Gastroesophageal sphincter (tissue), 4 donors: ENCODE measurements at regions not wholly inside any gene's neighbourhood (a gene's known extent, or its start where the extent isn't known, plus 50 kb on each side); places are given as distances from the start of the nearest gene placed in this dataset.

Experiments
- ATAC-seq: fragments of 150-250 bp; one replicate; pipeline ENCODE4 v1.9.1; 2016; ENCODE audit warnings: mild to moderate bottlenecking, moderate library complexity
- H3K27ac ChIP-seq, 4 donors: fragments of 200-600 bp; sonication (generic) in 3 of 4; 1 replicate in 3 of 4; 2 replicates in 1 of 4; pipeline ENCODE4 v1.5.1; 2016 to 2019
- H3K27me3 ChIP-seq: fragments of 200-600 bp; sonication (generic); one replicate; pipeline ENCODE4 v1.5.1; 2019
- H3K36me3 ChIP-seq, 2 donors: fragments of 200-600 bp; sonication (generic); one replicate each; pipeline ENCODE4 v1.5.1; 2019; ENCODE audit warnings: control low read depth in 1 of 2
- H3K4me1 ChIP-seq, 3 donors: fragments of 200-600 bp; sonication (generic); 1 replicate in 2 of 3; 2 replicates in 1 of 3; pipeline ENCODE4 v1.5.1; 2016 to 2019; ENCODE audit warnings: control low read depth in 2 of 3
- H3K4me3 ChIP-seq, 2 donors: fragments of 200-600 bp; sonication (generic); one replicate each; pipeline ENCODE4 v1.5.1; 2019; ENCODE audit warnings: mild to moderate bottlenecking in 1 of 2, moderate library complexity in 1 of 2
- H3K9me3 ChIP-seq, 3 donors: fragments of 200-600 bp; sonication (generic); one replicate each; pipeline ENCODE4 v1.5.1; 2017 to 2019; ENCODE audit warnings: control low read depth in 2 of 3
- EP300 ChIP-seq: sonication (generic); formaldehyde crosslinking; IDR thresholded peaks from one replicate; pipeline ENCODE4 v1.6.1; 2017; ENCODE audit warnings: antibody characterized with exemption, mild to moderate bottlenecking
- POLR2A ChIP-seq, 2 donors: fragments of 450-650 bp; IDR thresholded peaks; one replicate each; pipeline ENCODE4 v1.6.1; 2017; ENCODE audit warnings: antibody characterized with exemption in 2 of 2, mild to moderate bottlenecking in 2 of 2, moderate library complexity in 1 of 2
- POLR2AphosphoS5 ChIP-seq: sonication (generic); formaldehyde crosslinking; IDR thresholded peaks from one replicate; pipeline ENCODE4 v1.6.1; 2017; ENCODE audit warnings: antibody characterized with exemption
- WGBS, 2 donors: methylation state at CpG; one replicate each; pipeline ENCODE4 v1.1.5; 2018; ENCODE audit warnings: low coverage in 1 of 2; 5-methylcytosine and 5-hydroxymethylcytosine counted together
- TF ChIP-seq, protein P1 (sequence below), 4 experiments: fragments of 200-600 bp in 2 of 4; fragments of 450-650 bp in 2 of 4; sonication (generic) in 1 of 4; IDR thresholded peaks; one replicate each; pipeline ENCODE4 v1.5.1; 2017 to 2019; ENCODE audit warnings: antibody characterized with exemption in 4 of 4, mild to moderate bottlenecking in 2 of 4, moderate library complexity in 2 of 4

DNA sequence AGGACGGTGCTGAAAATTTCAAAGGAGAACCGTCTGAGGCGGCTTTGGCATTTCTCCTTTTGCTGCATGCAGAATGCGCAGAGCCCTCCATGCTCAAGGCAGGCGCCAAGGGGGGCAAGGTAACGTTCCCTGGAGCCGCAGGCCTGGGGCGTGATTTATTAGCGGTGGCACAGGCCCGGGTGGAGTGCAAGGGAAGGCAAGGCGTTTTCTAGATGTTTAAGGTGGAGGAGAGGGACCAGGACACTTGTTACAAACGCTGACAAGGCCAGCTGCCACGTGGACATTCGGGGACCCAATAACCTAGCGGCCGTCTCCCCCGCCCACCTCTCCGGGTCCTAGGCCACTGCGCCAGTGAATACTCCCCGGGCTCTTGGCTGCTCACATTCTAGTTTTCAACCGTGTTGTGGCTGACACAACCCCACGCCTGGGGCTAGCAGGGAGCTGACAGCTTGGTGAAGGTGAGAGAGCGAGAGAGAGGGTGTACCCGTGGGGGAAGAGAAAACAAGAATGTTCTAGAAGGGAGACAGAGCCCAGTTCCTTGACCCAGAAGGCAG lies 250.1 kb downstream of the C16orf95 start:
- TF ChIP-seq POLR2A (IDR thresholded peaks at IDR 0.05) = no peak
- no peaks in the 10 kb centered on the region for H3K36me3 ChIP-seq
- H3K27ac ChIP-seq = no peak overlapping the region
- H3K4me1 ChIP-seq = peaks cover 0 to 4% (median 0%) of the 10 kb centered on the region in 3 donors
- H3K27me3 ChIP-seq = peaks cover 89% of the 10 kb centered on the region
- no peak for ATAC-seq
- no peak overlapping the region for H3K4me3 ChIP-seq
- 30% methylated on average over 2 of the region's 24 CpGs; no CpG with 5 or more reads in 1 of the 2 donors for WGBS, 2 donors
- H3K9me3 ChIP-seq = no peaks in the 10 kb centered on the region

DNA sequence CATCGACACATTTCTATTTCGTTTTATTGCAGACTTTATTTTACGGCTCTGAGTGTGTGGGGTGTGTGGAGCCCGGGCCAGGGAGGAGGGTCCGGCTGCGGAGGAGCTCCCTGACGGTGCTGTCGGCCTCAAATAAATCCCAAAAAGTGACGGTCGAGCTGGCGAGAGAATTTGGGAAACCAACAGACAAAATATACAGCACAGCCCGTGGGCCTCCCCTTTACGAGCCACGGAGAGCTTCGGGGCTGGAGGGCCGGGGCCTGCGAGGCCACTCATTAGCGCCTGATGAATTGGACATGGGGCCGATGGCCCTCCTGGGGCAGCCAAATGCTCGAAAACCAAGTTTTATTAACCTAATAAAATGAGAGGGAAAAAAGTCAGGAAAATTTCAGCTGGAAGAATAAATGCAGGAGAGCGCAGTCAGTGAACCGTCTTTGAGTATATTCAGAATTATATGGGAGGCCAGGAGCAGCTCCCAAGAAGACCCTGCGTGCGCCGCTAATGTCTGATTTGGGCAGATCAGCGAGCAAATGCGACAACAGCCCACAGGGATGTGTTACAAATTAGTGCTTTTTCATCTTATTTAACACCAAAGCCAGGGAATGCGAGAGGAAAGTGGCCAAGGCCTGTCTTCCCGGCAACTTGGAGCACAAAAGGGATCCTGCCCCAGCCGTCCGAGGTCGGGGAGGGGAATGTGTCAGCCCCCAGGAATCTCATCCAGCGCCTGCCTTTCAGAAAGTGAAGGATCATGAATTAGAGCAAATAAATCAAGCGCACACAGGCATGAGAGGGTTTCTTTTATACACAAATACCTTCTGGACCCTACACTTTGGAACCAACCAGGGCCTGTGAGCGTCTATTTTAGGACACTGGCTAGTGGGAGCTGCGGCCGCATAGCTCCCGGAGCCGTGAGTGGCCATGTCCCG lies 249.1 kb downstream of the C16orf95 start:
- Histone ChIP-seq H3K36me3 (no peaks in the 10 kb centered on the region), H3K4me3 (no peak overlapping the region), H3K4me1 (no peaks in the 10 kb centered on the region), H3K9me3 (no peaks in the 10 kb centered on the region), H3K27me3 (peaks cover 84% of the 10 kb centered on the region), H3K27ac (no peak overlapping the region)
- TF ChIP-seq POLR2AphosphoS5 (no peak), POLR2A (IDR thresholded peaks at IDR 0.05) (no peak), EP300 (no peak)
- TF ChIP-seq, protein P1, sequence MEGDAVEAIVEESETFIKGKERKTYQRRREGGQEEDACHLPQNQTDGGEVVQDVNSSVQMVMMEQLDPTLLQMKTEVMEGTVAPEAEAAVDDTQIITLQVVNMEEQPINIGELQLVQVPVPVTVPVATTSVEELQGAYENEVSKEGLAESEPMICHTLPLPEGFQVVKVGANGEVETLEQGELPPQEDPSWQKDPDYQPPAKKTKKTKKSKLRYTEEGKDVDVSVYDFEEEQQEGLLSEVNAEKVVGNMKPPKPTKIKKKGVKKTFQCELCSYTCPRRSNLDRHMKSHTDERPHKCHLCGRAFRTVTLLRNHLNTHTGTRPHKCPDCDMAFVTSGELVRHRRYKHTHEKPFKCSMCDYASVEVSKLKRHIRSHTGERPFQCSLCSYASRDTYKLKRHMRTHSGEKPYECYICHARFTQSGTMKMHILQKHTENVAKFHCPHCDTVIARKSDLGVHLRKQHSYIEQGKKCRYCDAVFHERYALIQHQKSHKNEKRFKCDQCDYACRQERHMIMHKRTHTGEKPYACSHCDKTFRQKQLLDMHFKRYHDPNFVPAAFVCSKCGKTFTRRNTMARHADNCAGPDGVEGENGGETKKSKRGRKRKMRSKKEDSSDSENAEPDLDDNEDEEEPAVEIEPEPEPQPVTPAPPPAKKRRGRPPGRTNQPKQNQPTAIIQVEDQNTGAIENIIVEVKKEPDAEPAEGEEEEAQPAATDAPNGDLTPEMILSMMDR (IDR thresholded peaks at IDR 0.05) = no peak
- no peak for ATAC-seq
- WGBS, 2 donors = 73 to 82% methylated on average over 9 to 25 of the region's 40 CpGs

DNA sequence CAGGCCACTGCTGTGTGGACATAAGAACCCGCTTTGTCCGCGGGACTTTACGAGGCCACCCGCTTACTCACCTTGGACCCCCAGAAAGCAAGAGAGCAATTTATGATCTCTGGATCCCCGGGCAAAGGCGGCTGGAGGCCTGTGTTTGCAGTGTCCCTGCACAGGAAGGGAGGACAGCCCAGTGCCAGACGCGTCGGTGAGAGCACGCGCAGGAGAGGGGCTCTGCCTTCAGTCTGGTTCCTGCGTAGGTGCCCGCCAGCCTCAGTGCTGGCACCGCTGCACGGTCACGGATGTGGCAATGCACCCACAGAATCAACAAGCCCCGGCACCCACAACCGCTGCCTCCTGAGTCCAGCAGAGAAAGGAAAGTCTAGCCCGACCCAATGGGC lies 248.4 kb downstream of the C16orf95 start:
- Histone ChIP-seq H3K4me3 (no peak overlapping the region), H3K27ac (no peak overlapping the region), H3K27me3 (peaks cover 78% of the 10 kb centered on the region), H3K4me1 (no peaks in the 10 kb centered on the region), H3K9me3 (no peaks in the 10 kb centered on the region), H3K36me3 (no peaks in the 10 kb centered on the region)
- whole genome bisulfite sequencing, 2 donors = 91% methylated on average over 7 to 8 of the region's 20 CpGs
- TF ChIP-seq EP300 = no peak
- TF ChIP-seq POLR2AphosphoS5 = no peak
- TF ChIP-seq POLR2A (IDR thresholded peaks at IDR 0.05) = no peak
- TF ChIP-seq, protein P1 (IDR thresholded peaks at IDR 0.05) = no peak
- ATAC-seq = no peak

DNA sequence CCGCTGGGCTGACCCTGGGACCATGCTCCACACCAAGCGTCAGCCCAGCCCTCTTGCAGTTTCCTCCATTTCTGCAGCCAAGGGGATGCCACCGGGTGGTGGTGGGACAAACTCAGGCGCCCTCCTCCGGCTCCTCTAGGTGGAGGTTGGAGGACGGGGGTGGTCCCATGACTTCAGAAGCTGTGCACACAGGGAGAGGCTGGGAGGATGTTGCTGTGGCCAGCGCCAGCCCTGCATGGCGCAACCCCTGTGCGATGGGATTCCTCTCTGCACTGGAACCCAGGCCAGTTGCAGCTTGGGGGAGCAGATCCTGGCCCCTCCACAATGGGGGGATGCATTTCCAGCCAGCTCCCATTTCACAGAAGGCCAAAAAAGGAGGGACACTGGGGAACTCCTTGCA lies 246.5 kb downstream of the C16orf95 start:
- 87 to 100% methylated on average over 1 to 3 of the region's 9 CpGs for WGBS, 2 donors
- Histone ChIP-seq H3K27ac (no peak overlapping the region), H3K9me3 (no peaks in the 10 kb centered on the region), H3K36me3 (no peaks in the 10 kb centered on the region), H3K4me1 (no peaks in the 10 kb centered on the region), H3K27me3 (peaks cover 70% of the 10 kb centered on the region), H3K4me3 (no peak overlapping the region)
- no peak for TF ChIP-seq EP300
- no peak for TF ChIP-seq POLR2A (IDR thresholded peaks at IDR 0.05)
- TF ChIP-seq, protein P1 (IDR thresholded peaks at IDR 0.05) = no peak
- no peak for TF ChIP-seq POLR2AphosphoS5
- no peak for ATAC-seq

DNA sequence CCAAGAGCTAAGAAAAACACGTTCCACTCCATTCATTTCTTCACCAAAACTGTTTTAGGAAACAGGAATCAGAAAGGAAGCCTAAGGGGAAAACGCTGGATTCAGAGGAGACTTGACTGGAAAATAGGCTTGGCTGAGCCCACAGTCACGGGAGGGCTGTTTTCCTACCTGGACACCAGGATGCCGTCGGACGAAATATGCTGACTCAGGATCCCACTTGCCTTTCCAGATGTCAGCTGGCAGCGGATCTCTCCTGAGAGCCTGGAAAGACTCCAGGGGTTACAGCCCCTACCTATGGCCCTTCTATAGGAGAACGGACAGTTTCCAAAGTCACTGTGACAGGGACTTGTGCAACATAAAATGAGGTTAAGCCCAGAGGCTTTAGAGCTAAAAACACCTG lies 245.1 kb downstream of the C16orf95 start:
- no peak for ATAC-seq
- TF ChIP-seq, protein P1 (IDR thresholded peaks at IDR 0.05) = no peak
- no peaks in the 10 kb centered on the region for H3K36me3 ChIP-seq
- no peak overlapping the region for H3K27ac ChIP-seq
- no peaks in the 10 kb centered on the region for H3K4me1 ChIP-seq
- peaks cover 66% of the 10 kb centered on the region for H3K27me3 ChIP-seq
- 69 to 89% methylated on average over 5 to 7 of the region's 8 CpGs for WGBS, 2 donors
- H3K4me3 ChIP-seq = no peak overlapping the region
- no peaks in the 10 kb centered on the region for H3K9me3 ChIP-seq
